Endothelial cell (in vitro differentiated cells): ENCODE measurements at regions not wholly inside any gene's neighbourhood (a gene's known extent, or its start where the extent isn't known, plus 50 kb on each side); places are given as distances from the start of the nearest gene placed in this dataset.

Experiments
- DNase-seq: peaks from one replicate; pipeline ENCODE4 v3.0.0; 2021; ENCODE audit warnings: low spot score
- H3K27ac Mint-ChIP-seq: one replicate; pipeline ENCODE4 v1.8.0; 2021; ENCODE audit warnings: mixed read lengths, inconsistent platforms; ENCODE audit not compliant: unreplicated experiment
- H3K27me3 Mint-ChIP-seq: one replicate; pipeline ENCODE4 v1.8.0; 2021; ENCODE audit warnings: mild to moderate bottlenecking, moderate library complexity, mixed read lengths, inconsistent platforms; ENCODE audit not compliant: unreplicated experiment
- H3K36me3 Mint-ChIP-seq: one replicate; pipeline ENCODE4 v1.8.0; 2021; ENCODE audit warnings: mild to moderate bottlenecking, low read depth, mixed read lengths, inconsistent platforms; ENCODE audit not compliant: unreplicated experiment
- H3K4me1 Mint-ChIP-seq: one replicate; pipeline ENCODE4 v1.8.0; 2021; ENCODE audit warnings: mild to moderate bottlenecking, mixed read lengths, inconsistent platforms; ENCODE audit not compliant: unreplicated experiment
- H3K4me3 Mint-ChIP-seq: one replicate; pipeline ENCODE4 v1.8.0; 2021; ENCODE audit warnings: mild to moderate bottlenecking, mixed read lengths, inconsistent platforms; ENCODE audit not compliant: unreplicated experiment
- H3K9me3 Mint-ChIP-seq: one replicate; pipeline ENCODE4 v1.8.0; 2021; ENCODE audit warnings: mixed read lengths, inconsistent platforms; ENCODE audit not compliant: unreplicated experiment
- CTCF ChIP-seq: fragments of 200-600 bp; sonication (generic); IDR thresholded peaks from one replicate; pipeline ENCODE4 v1.5.0; 2021; ENCODE audit warnings: antibody characterized with exemption; ENCODE audit not compliant: unreplicated experiment

- peaks cover 5% of the 10 kb centered on the region for H3K9me3 Mint-ChIP-seq
- DNase-seq: no peak
- TF ChIP-seq CTCF: no peak
- no peak overlapping the region for H3K4me3 Mint-ChIP-seq
- no peaks in the 10 kb centered on the region for H3K36me3 Mint-ChIP-seq
- no peaks in the 10 kb centered on the region for H3K4me1 Mint-ChIP-seq
- peak overlapping the region; percentile 25 for H3K27ac Mint-ChIP-seq
- peaks cover 2% of the 10 kb centered on the region for H3K27me3 Mint-ChIP-seq
Measured at GRCh38 chr13:50733392-50733791, 110.1 kb downstream of the DLEU7 start.

- no peak overlapping the region for H3K4me3 Mint-ChIP-seq
- DNase-seq: no peak
- no peak overlapping the region for H3K27ac Mint-ChIP-seq
- no peaks in the 10 kb centered on the region for H3K36me3 Mint-ChIP-seq
- no peaks in the 10 kb centered on the region for H3K4me1 Mint-ChIP-seq
- H3K9me3 Mint-ChIP-seq: peaks cover under 1% of the 10 kb centered on the region
- TF ChIP-seq CTCF: no peak
- H3K27me3 Mint-ChIP-seq: no peaks in the 10 kb centered on the region
Measured at GRCh38 chr13:50735071-50735470, 108.4 kb downstream of the DLEU7 start.

GRCh38 chr13:50740052-50740741, 103.3 kb downstream of the DLEU7 start:
- Mint-ChIP-seq H3K4me1 (peaks cover 1% of the 10 kb centered on the region), H3K4me3 (no peak overlapping the region), H3K27ac (no peak overlapping the region)

GRCh38 chr13:50742353-50742752, 101.1 kb downstream of the DLEU7 start:
- Mint-ChIP-seq H3K27ac (no peak overlapping the region), H3K4me3 (no peak overlapping the region), H3K36me3 (no peaks in the 10 kb centered on the region), H3K27me3 (no peaks in the 10 kb centered on the region), H3K4me1 (peaks cover 2% of the 10 kb centered on the region), H3K9me3 (no peaks in the 10 kb centered on the region)
- TF ChIP-seq CTCF: no peak
- no peak for DNase-seq

More at GRCh38 chr13:50740052-50740741, 103.3 kb downstream of the DLEU7 start:
- no peaks in the 10 kb centered on the region for H3K27me3 Mint-ChIP-seq
- H3K36me3 Mint-ChIP-seq: no peaks in the 10 kb centered on the region
- no peaks in the 10 kb centered on the region for H3K9me3 Mint-ChIP-seq
- no peak for TF ChIP-seq CTCF
- DNase-seq: no peak

- Mint-ChIP-seq H3K4me3 (no peak overlapping the region), H3K27ac (no peak overlapping the region), H3K27me3 (no peaks in the 10 kb centered on the region), H3K36me3 (no peaks in the 10 kb centered on the region), H3K4me1 (peaks cover 2% of the 10 kb centered on the region), H3K9me3 (no peaks in the 10 kb centered on the region)
- TF ChIP-seq CTCF: no peak
- DNase-seq: no peak
Measured at GRCh38 chr13:50742968-50743367, 100.5 kb downstream of the DLEU7 start.
